ENCODE measurements at regions not wholly inside any gene's neighbourhood (a gene's known extent, or its start where the extent isn't known, plus 50 kb on each side); places are given as distances from the start of the nearest gene placed in this dataset.

- TF ChIP-seq KDM5B (IDR thresholded peaks at IDR 0.05; ENCODE audit: insufficient replicate concordance, low read depth, low read length) (no peak), JUND (IDR thresholded peaks at IDR 0.05; ENCODE audit: borderline replicate concordance, low read depth, low read length) (no peak), JUND (tag; IDR thresholded peaks at IDR 0.05; ENCODE audit: borderline replicate concordance, low read depth, low read length) (no peak), SRSF1 (IDR thresholded peaks at IDR 0.05; ENCODE audit: low read depth, low read length) (no peak), TEAD4 (IDR thresholded peaks at IDR 0.05; ENCODE audit: low read length) (no peak), TEAD4 (CRISPR knock-in tag; IDR thresholded peaks at IDR 0.05; ENCODE audit: borderline replicate concordance) (no peak), TCF7L2 (IDR thresholded peaks at IDR 0.05; ENCODE audit: low read depth, low read length) (no peak)
- TF ChIP-seq, protein P1, sequence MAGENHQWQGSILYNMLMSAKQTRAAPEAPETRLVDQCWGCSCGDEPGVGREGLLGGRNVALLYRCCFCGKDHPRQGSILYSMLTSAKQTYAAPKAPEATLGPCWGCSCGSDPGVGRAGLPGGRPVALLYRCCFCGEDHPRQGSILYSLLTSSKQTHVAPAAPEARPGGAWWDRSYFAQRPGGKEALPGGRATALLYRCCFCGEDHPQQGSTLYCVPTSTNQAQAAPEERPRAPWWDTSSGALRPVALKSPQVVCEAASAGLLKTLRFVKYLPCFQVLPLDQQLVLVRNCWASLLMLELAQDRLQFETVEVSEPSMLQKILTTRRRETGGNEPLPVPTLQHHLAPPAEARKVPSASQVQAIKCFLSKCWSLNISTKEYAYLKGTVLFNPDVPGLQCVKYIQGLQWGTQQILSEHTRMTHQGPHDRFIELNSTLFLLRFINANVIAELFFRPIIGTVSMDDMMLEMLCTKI (IDR thresholded peaks at IDR 0.05; ENCODE audit: partially characterized antibody) = no peak
These were observed 212.8 kb downstream of the KIF21A start for GRCh38 chr12:39230086-39230485.

Measured in K562 (cell line).